ENCODE measurements at regions not wholly inside any gene's neighbourhood (a gene's known extent, or its start where the extent isn't known, plus 50 kb on each side); places are given as distances from the start of the nearest gene placed in this dataset.
A peak's percentile ranks its signal among the peaks of the same experiment; 100 is the strongest.
"Not testable (repeated sequence)": the region's sequence is repeated elsewhere in the genome, so short reads cannot be mapped to it uniquely, and the experiment has no call there.

GRCh38 chrX:3919668-3920423 is 206.4 kb upstream of the PRKX start:
- DNase-seq (ENCODE audit: low spot score), result not testable (repeated sequence)

GRCh38 chrX:3914813-3915212 is 201.4 kb upstream of the PRKX start:
- not testable (repeated sequence) for DNase-seq (ENCODE audit: low spot score)

- not testable (repeated sequence) for DNase-seq (ENCODE audit: low spot score)
Measured at GRCh38 chrX:3914059-3914458, 200.6 kb upstream of the PRKX start.

- DNase-seq (ENCODE audit: low spot score), result not testable (repeated sequence)
Measured at GRCh38 chrX:3911012-3911411, 197.6 kb upstream of the PRKX start.

GRCh38 chrX:3910611-3911010 is 197.2 kb upstream of the PRKX start:
- DNase-seq (ENCODE audit: low spot score), result not testable (repeated sequence)

GRCh38 chrX:3905522-3906258 is 192.2 kb upstream of the PRKX start:
- DNase-seq (ENCODE audit: low spot score), result not testable (repeated sequence)

GRCh38 chrX:3902222-3902621 is 188.8 kb upstream of the PRKX start:
- not testable (repeated sequence) for DNase-seq (ENCODE audit: low spot score)

- DNase-seq (ENCODE audit: low spot score), result not testable (repeated sequence)
Measured at GRCh38 chrX:3896755-3897154, 183.3 kb upstream of the PRKX start.

- DNase-seq (ENCODE audit: low spot score), result not testable (repeated sequence)
Measured at GRCh38 chrX:3882553-3882920, 169.1 kb upstream of the PRKX start.

- not testable (repeated sequence) for DNase-seq (ENCODE audit: low spot score)
Measured at GRCh38 chrX:3881898-3882552, 168.6 kb upstream of the PRKX start.

- not testable (repeated sequence) for DNase-seq (ENCODE audit: low spot score)
Measured at GRCh38 chrX:3881255-3881895, 167.9 kb upstream of the PRKX start.

- DNase-seq (ENCODE audit: low spot score), result not testable (repeated sequence)
Measured at GRCh38 chrX:3876393-3876792, 162.9 kb upstream of the PRKX start.

GRCh38 chrX:3875638-3876037 is 162.2 kb upstream of the PRKX start:
- not testable (repeated sequence) for DNase-seq (ENCODE audit: low spot score)

- not testable (repeated sequence) for DNase-seq (ENCODE audit: low spot score)
Measured at GRCh38 chrX:3872226-3872879, 158.9 kb upstream of the PRKX start.

- DNase-seq (ENCODE audit: low spot score), result not testable (repeated sequence)
Measured at GRCh38 chrX:3867067-3867831, 153.8 kb upstream of the PRKX start.

- not testable (repeated sequence) for DNase-seq (ENCODE audit: low spot score)
Measured at GRCh38 chrX:3858332-3858731, 144.9 kb upstream of the PRKX start.

- not testable (repeated sequence) for DNase-seq (ENCODE audit: low spot score)
Measured at GRCh38 chrX:3843522-3844145, 130.2 kb upstream of the PRKX start.

GRCh38 chrX:3842822-3843521 is 129.5 kb upstream of the PRKX start:
- DNase-seq (ENCODE audit: low spot score), result peak; percentile 12

GRCh38 chrX:3838754-3839153 is 125.3 kb upstream of the PRKX start:
- DNase-seq (ENCODE audit: low spot score), result not testable (repeated sequence)
